ENCODE measurements at regions not wholly inside any gene's neighbourhood (a gene's known extent, or its start where the extent isn't known, plus 50 kb on each side); places are given as distances from the start of the nearest gene placed in this dataset.

- no peaks in the 10 kb centered on the region for H3K27me3 ChIP-seq (replicated peaks; ENCODE audit: control insufficient read depth, insufficient read depth, low read length)
- no TSS peak for BruUV-seq (replicated peaks)
- CTCF ChIA-PET: no interaction called here
- H3K9me3 Mint-ChIP-seq (ENCODE audit: unreplicated experiment): no peaks in the 10 kb centered on the region
- no peaks in the 10 kb centered on the region for H3K9me3 ChIP-seq
- H3K36me3 ChIP-seq (ENCODE audit: control insufficient read depth, insufficient read depth, low read length): no peaks in the 10 kb centered on the region
- H3K36me3 Mint-ChIP-seq (ENCODE audit: insufficient read depth, unreplicated experiment): no peaks in the 10 kb centered on the region
- H3K27ac Mint-ChIP-seq (ENCODE audit: unreplicated experiment): no peak overlapping the region
- no peak overlapping the region for H3K4me3 Mint-ChIP-seq (ENCODE audit: unreplicated experiment)
- no peak for DNase-seq
- intact Hi-C loops (cut with micrococcal nuclease; ENCODE audit: unreplicated experiment): no loop called here
- POLR2A ChIA-PET: no interaction called here
- H3K4me1 ChIP-seq: no peaks in the 10 kb centered on the region
- no peak for TF ChIP-seq CTCF (IDR thresholded peaks at IDR 0.05; ENCODE audit: insufficient read depth in 1 of 2, low read depth in 1 of 2, low read length in 1 of 2, severe bottlenecking in 1 of 2, unreplicated experiment in 1 of 2)
- no peaks in the 10 kb centered on the region for H3K4me1 Mint-ChIP-seq (ENCODE audit: low read depth, unreplicated experiment)
- H3K27me3 Mint-ChIP-seq (ENCODE audit: insufficient read depth, unreplicated experiment): no peaks in the 10 kb centered on the region
- H3K4me3 ChIP-seq (ENCODE audit: low read depth, low read length): no peak overlapping the region
Measured at GRCh38 chrX:38864165-38864564, 62.9 kb downstream of the MID1IP1 start.

GRCh38 chrX:38868321-38868720 lies 67.1 kb downstream of the MID1IP1 start:
- POLR2A ChIA-PET: no interaction called here
- H3K4me1 Mint-ChIP-seq (ENCODE audit: low read depth, unreplicated experiment): no peaks in the 10 kb centered on the region

GRCh38 chrX:38868941-38869401 lies 67.7 kb downstream of the MID1IP1 start:
- Mint-ChIP-seq H3K4me1 (ENCODE audit: low read depth, unreplicated experiment) (no peaks in the 10 kb centered on the region), H3K9me3 (ENCODE audit: unreplicated experiment) (no peaks in the 10 kb centered on the region), H3K4me3 (ENCODE audit: unreplicated experiment) (no peak overlapping the region), H3K36me3 (ENCODE audit: insufficient read depth, unreplicated experiment) (no peaks in the 10 kb centered on the region), H3K27me3 (ENCODE audit: insufficient read depth, unreplicated experiment) (no peaks in the 10 kb centered on the region), H3K27ac (ENCODE audit: unreplicated experiment) (no peak overlapping the region)
- POLR2A ChIA-PET: no interaction called here
- no peak for TF ChIP-seq CTCF (IDR thresholded peaks at IDR 0.05; ENCODE audit: insufficient read depth in 1 of 2, low read depth in 1 of 2, low read length in 1 of 2, severe bottlenecking in 1 of 2, unreplicated experiment in 1 of 2)
- CTCF ChIA-PET: no interaction called here
- H3K36me3 ChIP-seq (ENCODE audit: control insufficient read depth, insufficient read depth, low read length): no peaks in the 10 kb centered on the region
- intact Hi-C loops (cut with micrococcal nuclease; ENCODE audit: unreplicated experiment): no loop called here
- no peak for DNase-seq
- no peaks in the 10 kb centered on the region for H3K27me3 ChIP-seq (replicated peaks; ENCODE audit: control insufficient read depth, insufficient read depth, low read length)
- no TSS peak for BruUV-seq (replicated peaks)
- no peaks in the 10 kb centered on the region for H3K4me1 ChIP-seq
- H3K9me3 ChIP-seq: no peaks in the 10 kb centered on the region
- no peak overlapping the region for H3K4me3 ChIP-seq (ENCODE audit: low read depth, low read length)

More at GRCh38 chrX:38868321-38868720, 67.1 kb downstream of the MID1IP1 start:
- intact Hi-C loops (cut with micrococcal nuclease; ENCODE audit: unreplicated experiment): no loop called here
- CTCF ChIA-PET: no interaction called here
- no peaks in the 10 kb centered on the region for H3K4me1 ChIP-seq
- H3K27me3 ChIP-seq (replicated peaks; ENCODE audit: control insufficient read depth, insufficient read depth, low read length): no peaks in the 10 kb centered on the region
- BruUV-seq (replicated peaks): no TSS peak
- Mint-ChIP-seq H3K27ac (ENCODE audit: unreplicated experiment) (no peak overlapping the region), H3K36me3 (ENCODE audit: insufficient read depth, unreplicated experiment) (no peaks in the 10 kb centered on the region), H3K4me3 (ENCODE audit: unreplicated experiment) (no peak overlapping the region), H3K27me3 (ENCODE audit: insufficient read depth, unreplicated experiment) (no peaks in the 10 kb centered on the region), H3K9me3 (ENCODE audit: unreplicated experiment) (no peaks in the 10 kb centered on the region)
- no peaks in the 10 kb centered on the region for H3K9me3 ChIP-seq
- H3K36me3 ChIP-seq (ENCODE audit: control insufficient read depth, insufficient read depth, low read length): no peaks in the 10 kb centered on the region
- DNase-seq: no peak
- H3K4me3 ChIP-seq (ENCODE audit: low read depth, low read length): no peak overlapping the region
- TF ChIP-seq CTCF (IDR thresholded peaks at IDR 0.05; ENCODE audit: insufficient read depth in 1 of 2, low read depth in 1 of 2, low read length in 1 of 2, severe bottlenecking in 1 of 2, unreplicated experiment in 1 of 2): no peak

All from Caco-2 (cell line).